ENCODE measurements at regions not wholly inside any gene's neighbourhood (a gene's known extent, or its start where the extent isn't known, plus 50 kb on each side); places are given as distances from the start of the nearest gene placed in this dataset.
"Not testable (repeated sequence)": the region's sequence is repeated elsewhere in the genome, so short reads cannot be mapped to it uniquely, and the experiment has no call there.

DNA sequence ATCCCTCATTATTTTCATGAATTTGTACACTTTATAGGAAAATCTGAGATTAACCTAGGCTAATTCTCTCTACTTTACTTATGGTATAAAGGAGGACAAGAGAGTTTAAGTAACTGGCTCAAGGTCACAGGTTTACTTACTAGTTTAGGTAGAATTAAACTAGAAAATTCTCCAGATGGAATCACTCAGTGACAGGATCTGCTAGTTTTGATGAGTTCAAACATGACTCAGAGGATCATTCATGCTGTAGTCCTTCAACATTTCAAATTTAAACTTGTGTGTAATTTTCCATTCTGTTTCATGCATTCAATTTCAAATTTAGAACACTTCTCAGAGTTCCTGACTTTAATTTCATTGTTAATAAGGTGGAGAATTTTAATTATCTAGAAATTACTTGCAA lies 485.7 kb upstream of the TUSC1 start:
- DNase-seq (ENCODE audit: low read depth): no peak

- no peak for DNase-seq (ENCODE audit: low read depth)
Observed at GRCh38 chr9:26159575-26160392, 481.5 kb upstream of the TUSC1 start.

DNA sequence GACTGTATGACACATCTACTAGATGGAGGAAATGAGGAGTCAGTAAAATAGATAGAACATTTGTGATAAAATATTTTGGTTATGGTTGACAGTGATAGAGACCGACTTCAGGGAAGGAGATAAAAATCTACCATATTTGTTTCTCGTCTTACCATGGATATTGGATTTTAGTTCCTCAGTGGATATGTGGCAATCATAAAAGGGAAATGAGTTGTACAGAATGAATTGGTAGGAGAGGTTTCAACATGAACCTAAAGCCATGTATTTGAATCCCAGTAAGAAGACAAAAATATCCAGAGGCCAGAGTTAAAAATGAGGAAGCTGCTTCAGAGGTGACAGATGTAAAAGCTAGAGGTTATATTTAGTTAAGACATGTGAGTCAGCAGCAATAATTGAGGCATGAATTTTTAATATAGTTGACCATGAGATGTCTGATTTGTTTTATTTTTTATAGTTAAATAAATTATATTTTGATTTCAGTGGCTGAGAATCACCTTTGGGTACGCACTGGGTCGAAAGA lies 480.4 kb upstream of the TUSC1 start:
- DNase-seq (ENCODE audit: low read depth): no peak

- no peak for DNase-seq (ENCODE audit: low read depth)
Observed at GRCh38 chr9:26157411-26157810, 479.2 kb upstream of the TUSC1 start.

DNA sequence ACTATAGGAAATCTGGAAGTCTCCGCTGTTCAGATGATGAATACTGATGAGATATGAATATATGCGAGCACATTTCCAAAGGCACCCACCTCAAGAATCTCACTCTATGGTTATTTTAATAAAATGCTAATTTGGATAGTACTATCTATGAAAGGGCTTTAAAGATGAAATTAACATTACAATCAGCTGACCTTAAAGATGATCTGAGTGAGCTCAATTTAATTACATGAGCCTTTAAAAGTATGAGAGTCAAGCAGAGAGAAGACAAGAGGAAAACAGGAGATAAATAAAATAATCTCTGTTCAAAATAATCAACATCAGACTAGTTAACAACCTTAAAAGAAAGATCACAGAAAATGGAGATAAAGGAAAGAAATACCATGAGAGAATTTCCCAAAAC lies 474.1 kb upstream of the TUSC1 start:
- DNase-seq (ENCODE audit: low read depth): no peak

DNA sequence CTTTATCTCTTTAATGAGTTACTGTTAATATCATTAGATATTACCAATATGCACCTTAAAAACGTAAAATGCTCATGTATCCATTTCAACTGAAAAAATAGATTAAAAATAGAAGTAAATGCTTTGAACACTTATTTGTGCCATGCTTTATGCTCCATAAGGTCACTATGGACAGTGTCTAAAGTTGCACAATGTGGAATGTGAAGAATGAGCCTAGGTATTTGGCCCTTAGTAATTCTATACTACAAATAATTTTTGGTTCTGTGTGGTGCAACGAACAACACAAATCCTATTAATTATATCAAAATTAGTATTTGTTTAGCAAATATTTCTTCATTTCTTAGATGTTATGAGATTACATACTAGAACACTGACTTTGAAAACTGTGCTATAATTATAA lies 469.9 kb upstream of the TUSC1 start:
- no peak for DNase-seq (ENCODE audit: low read depth)

DNA sequence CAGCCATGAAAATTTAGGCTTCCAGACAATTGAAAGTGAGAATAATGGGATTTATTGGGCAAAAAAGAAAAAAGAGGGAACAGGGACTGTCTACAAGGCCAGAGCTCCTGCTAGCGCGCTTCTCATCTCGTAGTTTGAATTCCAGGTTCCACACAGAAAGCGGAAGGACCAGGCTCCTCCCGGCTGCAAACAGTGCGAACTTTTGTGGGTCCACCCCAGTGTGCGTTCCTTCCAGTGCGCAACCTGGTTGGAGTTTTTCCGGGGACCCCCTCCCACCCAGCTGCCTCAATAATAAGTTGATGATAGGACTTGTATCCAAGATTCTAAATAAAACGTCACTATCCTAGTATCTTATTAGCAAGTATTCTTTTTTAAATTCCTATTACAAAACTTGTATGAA lies 467.7 kb upstream of the TUSC1 start:
- DNase-seq (ENCODE audit: low read depth): no peak

- no peak for DNase-seq (ENCODE audit: low read depth)
Observed at GRCh38 chr9:26142631-26143030, 464.4 kb upstream of the TUSC1 start.

DNA sequence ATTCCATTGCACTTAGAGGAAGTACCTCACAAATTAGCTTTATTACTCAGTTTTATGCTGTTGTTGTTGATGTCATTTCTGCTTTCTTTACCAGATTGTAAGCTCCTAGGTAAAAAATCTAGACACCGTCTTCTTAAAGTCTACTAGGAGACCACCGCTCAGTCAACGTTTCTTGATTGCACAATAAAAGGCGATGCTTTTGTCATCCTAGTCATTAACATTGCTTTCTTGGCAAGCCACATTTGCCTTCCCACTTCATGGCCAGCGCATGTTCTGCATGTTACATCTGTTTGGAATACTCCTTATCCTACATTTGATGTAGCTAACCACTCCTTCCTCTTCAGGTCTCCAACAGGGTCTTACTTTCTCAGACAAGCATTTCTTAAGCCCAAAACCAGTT lies 464.0 kb upstream of the TUSC1 start:
- no peak for DNase-seq (ENCODE audit: low read depth)

DNA sequence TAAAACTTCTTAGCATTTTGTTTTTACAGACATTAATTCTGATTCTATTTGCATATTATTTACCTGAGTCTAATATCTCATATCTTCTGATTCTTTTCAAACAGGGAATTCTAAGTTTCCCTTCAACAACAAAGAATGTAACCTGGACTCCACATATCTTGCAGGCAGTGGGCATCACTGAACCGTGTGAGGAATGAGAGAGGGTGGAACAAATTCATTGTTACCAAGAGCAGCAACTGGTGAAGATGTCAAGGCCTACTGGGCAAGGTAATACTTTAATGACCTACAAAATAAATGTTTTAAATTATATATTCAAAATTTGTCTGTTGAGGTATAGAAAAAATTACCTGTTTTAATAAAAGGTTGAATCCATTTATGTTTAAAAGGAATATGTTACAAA lies 455.3 kb upstream of the TUSC1 start:
- no peak for DNase-seq (ENCODE audit: low read depth)

GRCh38 chr9:26132746-26133312 lies 454.6 kb upstream of the TUSC1 start:
- DNase-seq (ENCODE audit: low read depth): no peak

GRCh38 chr9:26131886-26132285 lies 453.6 kb upstream of the TUSC1 start:
- DNase-seq (ENCODE audit: low read depth): no peak

GRCh38 chr9:26129217-26129616 lies 451.0 kb upstream of the TUSC1 start:
- no peak for DNase-seq (ENCODE audit: low read depth)

- DNase-seq (ENCODE audit: low read depth): no peak
Observed at GRCh38 chr9:26125693-26126092, 447.4 kb upstream of the TUSC1 start.

GRCh38 chr9:26116085-26116484 lies 437.8 kb upstream of the TUSC1 start:
- not testable (repeated sequence) for DNase-seq (ENCODE audit: low read depth)

DNA sequence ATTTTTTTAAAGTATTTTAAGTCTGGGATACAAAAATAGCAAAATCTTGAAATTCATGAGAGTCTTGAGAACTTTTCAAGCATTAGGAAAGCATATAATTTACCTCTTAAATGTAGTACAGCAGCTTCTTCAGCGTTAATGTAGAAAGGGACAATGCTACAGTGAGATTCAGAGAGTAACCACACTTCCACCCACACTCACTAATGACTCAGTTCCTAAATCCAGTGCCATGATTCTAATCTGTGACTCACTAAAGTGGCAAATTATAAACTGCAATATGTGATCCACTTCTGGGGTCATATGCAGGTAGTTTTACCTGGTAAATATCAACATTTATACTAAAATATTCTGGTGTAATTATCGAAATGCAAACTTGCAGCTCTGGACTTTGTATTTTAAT lies 434.5 kb upstream of the TUSC1 start:
- no peak for DNase-seq (ENCODE audit: low read depth)

- DNase-seq (ENCODE audit: low read depth): no peak
Observed at GRCh38 chr9:26086396-26086795, 408.2 kb upstream of the TUSC1 start.

GRCh38 chr9:26081847-26082246 lies 403.6 kb upstream of the TUSC1 start:
- DNase-seq (ENCODE audit: low read depth): no peak

DNA sequence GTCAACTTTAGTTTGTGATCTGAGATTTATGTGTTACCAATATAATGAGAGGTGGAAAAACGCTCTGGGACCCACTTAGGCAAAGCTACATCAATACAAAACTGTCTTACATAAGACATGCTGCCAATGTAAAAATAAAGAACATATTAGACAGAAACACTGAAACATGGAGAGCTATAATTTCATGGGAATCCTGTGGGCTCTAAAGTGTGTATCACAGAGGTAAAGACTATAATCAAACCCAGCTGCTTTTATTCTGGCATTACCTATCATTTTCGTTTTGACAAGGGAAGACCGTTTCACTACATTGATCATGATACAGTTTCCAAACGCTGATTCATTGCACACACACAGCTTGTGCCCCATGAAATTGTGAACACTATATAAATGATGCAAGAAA lies 400.5 kb upstream of the TUSC1 start:
- DNase-seq (ENCODE audit: low read depth): no peak

DNA sequence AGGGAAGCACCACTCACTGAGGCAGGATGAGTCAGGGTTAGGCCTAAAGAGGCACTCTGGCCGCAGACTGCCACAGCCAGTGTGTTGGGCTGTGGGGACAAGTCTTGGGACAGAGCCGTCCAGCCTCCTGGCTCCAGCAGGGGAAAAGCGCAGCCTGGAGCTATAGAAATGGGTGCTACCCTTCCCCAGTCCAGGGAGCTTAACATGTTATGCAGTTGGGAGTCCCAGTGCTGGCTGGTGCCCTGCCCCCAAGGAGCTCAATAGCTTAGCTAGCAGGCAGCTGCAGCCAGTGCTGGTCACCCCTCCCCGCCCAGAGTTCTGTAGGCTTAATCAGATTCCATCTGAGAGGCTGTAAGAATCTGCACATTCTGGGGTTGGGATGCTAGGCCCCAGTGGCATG lies 399.6 kb upstream of the TUSC1 start:
- no peak for DNase-seq (ENCODE audit: low read depth)

DNA sequence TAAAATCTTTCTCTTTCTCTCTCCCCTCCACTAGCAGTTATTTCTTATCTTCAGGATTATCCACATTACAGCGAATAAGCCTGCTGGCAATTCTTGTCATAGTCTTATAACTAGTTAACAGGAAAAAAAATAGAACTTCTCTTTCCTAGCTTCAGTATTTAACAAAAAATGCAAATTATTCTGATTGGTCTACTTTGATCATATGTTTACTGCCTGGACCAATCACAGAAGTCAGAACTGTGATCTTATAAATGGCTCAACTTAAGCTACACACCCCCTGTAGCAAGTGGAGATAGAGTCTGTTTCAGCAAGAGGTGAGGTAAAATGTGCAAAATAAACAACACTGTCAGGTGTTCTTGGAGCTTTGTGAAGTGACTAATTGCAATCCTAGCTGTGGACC lies 389.4 kb upstream of the TUSC1 start:
- DNase-seq (ENCODE audit: low read depth): no peak

- no peak for DNase-seq (ENCODE audit: low read depth)
Observed at GRCh38 chr9:26066237-26066636, 388.0 kb upstream of the TUSC1 start.

- no peak for DNase-seq (ENCODE audit: low read depth)
Observed at GRCh38 chr9:26061948-26062575, 383.8 kb upstream of the TUSC1 start.
